Naive thymus-derived CD8-positive, alpha-beta T cell (primary cell): ENCODE measurements at regions not wholly inside any gene's neighbourhood (a gene's known extent, or its start where the extent isn't known, plus 50 kb on each side); places are given as distances from the start of the nearest gene placed in this dataset.

ENCODE experiments used
- ATAC-seq, 2 donors: fragments of 150-1000 bp; cut with Tn5 transposase in 1 of 2; sonication (Bioruptor Pico), chemical (Tn5 transposase) in 1 of 2; 1 replicate in 1 of 2; 2 replicates in 1 of 2; pipeline ENCODE4 v1.10.0; 2021; ENCODE audit warnings: mild to moderate bottlenecking in 2 of 2, moderate library complexity in 2 of 2
- POLR2A ChIA-PET: fragments of 350-600 bp; sonication (Branson Sonifier 250); formaldehyde crosslinking; loops from one replicate; lab custom pipeline; 2021; ENCODE audit warnings: antibody characterized with exemption; lab: Charles Lee
- DNase-seq, 10 donors: peaks; one replicate each; pipeline versions ENCODE4 v3.0.0 to v3.0.0-alpha.2; 2020 to 2022
- H3K27ac Mint-ChIP-seq, 10 donors: one replicate each; pipeline ENCODE4 v1.8.0; 2020 to 2022; ENCODE audit warnings: mild to moderate bottlenecking in 10 of 10, mixed read lengths in 10 of 10, moderate library complexity in 4 of 10, inconsistent platforms in 1 of 10
- H3K27me3 Mint-ChIP-seq, 5 donors: one replicate each; pipeline ENCODE4 v1.8.0; 2021 to 2022; ENCODE audit warnings: mixed read lengths in 5 of 5
- H3K36me3 Mint-ChIP-seq, 3 donors: one replicate each; pipeline ENCODE4 v1.8.0; 2020 to 2022; ENCODE audit warnings: mixed read lengths in 3 of 3, mild to moderate bottlenecking in 2 of 3, inconsistent platforms in 1 of 3
- H3K4me1 Mint-ChIP-seq, 4 donors: one replicate each; pipeline ENCODE4 v1.8.0; 2021 to 2022; ENCODE audit warnings: mixed read lengths in 4 of 4
- H3K4me3 Mint-ChIP-seq, 10 donors: one replicate each; pipeline ENCODE4 v1.8.0; 2020 to 2022; ENCODE audit warnings: mild to moderate bottlenecking in 10 of 10, mixed read lengths in 10 of 10, moderate library complexity in 6 of 10, inconsistent platforms in 1 of 10
- H3K9me3 Mint-ChIP-seq, 9 donors: one replicate each; pipeline ENCODE4 v1.8.0; 2020 to 2022; ENCODE audit warnings: mixed read lengths in 9 of 9, mild to moderate bottlenecking in 3 of 9, inconsistent platforms in 1 of 9, moderate library complexity in 1 of 9

GRCh38 chr7:156080596-156080995 is 268.3 kb upstream of the SHH start:
- Mint-ChIP-seq H3K4me1 (no peaks in the 10 kb centered on the region), H3K4me3 (no peak overlapping the region), H3K9me3 (peaks cover 0 to 2% (median 0%) of the 10 kb centered on the region in 9 donors), H3K27me3 (no peaks in the 10 kb centered on the region), H3K36me3 (no peaks in the 10 kb centered on the region), H3K27ac (no peak overlapping the region)
- DNase-seq (no peak), ATAC-seq (no peak)
- POLR2A ChIA-PET = no interaction called here

DNA sequence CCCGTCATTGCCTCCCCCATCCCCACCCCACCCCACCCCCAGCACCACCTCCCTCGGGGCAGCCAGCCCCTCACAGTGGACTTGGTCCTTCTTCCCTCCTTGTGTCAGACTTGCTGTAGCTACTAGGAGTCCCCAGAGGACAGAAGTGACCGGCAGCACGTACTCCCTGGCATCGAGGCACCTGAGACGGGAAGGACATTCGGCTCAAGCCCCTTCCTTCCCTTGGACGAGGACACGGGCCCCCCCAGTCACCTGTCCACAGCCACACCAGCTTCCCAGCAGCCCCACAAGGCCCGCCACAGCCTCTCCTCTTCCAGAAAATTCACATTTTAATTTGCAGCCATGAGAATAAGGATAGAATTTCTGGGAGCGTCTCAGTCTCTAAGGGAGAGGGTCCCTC is 267.8 kb upstream of the SHH start:
- ATAC-seq (no peak), DNase-seq (no peak)
- Mint-ChIP-seq H3K4me3 (no peak overlapping the region), H3K27ac (no peak overlapping the region), H3K27me3 (peaks cover 0 to 3% (median 0%) of the 10 kb centered on the region in 5 donors), H3K36me3 (no peaks in the 10 kb centered on the region), H3K9me3 (peaks cover 0 to 2% (median 0%) of the 10 kb centered on the region in 9 donors), H3K4me1 (peaks cover 0 to 4% (median 0%) of the 10 kb centered on the region in 4 donors)
- POLR2A ChIA-PET = no interaction called here

- no peak overlapping the region for H3K27ac Mint-ChIP-seq
- H3K4me3 Mint-ChIP-seq = no peak overlapping the region
- DNase-seq (no peak), ATAC-seq (no peak)
- no peaks in the 10 kb centered on the region for H3K9me3 Mint-ChIP-seq
- H3K36me3 Mint-ChIP-seq = no peaks in the 10 kb centered on the region
- POLR2A ChIA-PET = no interaction called here
- H3K27me3 Mint-ChIP-seq = peaks cover 0 to 4% (median 0%) of the 10 kb centered on the region in 5 donors
- H3K4me1 Mint-ChIP-seq = peaks cover 0 to 5% (median 0%) of the 10 kb centered on the region in 4 donors
These were observed 266.9 kb upstream of the SHH start for GRCh38 chr7:156079156-156079555.

DNA sequence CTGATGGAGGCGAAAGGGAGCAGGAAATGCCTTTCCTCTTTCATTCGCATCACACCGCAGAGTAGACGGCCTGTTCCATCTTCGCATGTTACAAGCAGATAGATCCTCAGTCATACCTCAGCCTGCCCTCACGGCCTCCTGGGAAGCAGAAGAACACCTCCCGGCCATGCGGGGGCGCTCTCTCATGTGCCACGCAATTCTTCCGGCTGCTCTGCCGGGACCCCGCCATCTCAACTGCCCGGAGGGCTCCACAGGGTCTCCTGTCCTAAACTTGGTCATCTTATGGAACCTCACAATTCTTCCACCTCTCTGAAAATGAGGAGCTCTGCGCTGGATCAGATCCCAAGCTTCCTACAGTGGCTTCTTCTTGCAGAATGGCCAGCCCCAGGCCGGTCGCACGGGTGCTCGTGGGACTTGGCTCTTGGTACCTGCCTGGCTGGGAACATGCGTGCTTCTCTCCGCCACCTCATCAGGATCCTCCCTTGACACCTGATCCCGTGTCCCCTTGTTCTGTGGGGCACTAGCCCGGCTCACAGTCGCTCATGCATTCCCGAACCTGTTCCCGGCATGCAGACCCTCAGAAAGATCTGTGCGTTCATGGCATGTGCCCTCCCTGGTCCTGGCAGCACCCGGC is 262.8 kb upstream of the SHH start:
- Mint-ChIP-seq H3K36me3 (no peaks in the 10 kb centered on the region), H3K4me1 (peaks cover 0 to 5% (median 1%) of the 10 kb centered on the region in 4 donors), H3K27me3 (peaks cover 0 to 8% (median 0%) of the 10 kb centered on the region in 5 donors), H3K27ac (peak overlapping the region in 1 of 10 donors; percentile 11), H3K9me3 (no peaks in the 10 kb centered on the region), H3K4me3 (no peak overlapping the region)
- DNase-seq (peak in 1 of 10 donors; percentile 48), ATAC-seq (no peak)
- POLR2A ChIA-PET = no interaction called here

- ATAC-seq (no peak), DNase-seq (no peak)
- no peak overlapping the region for H3K4me3 Mint-ChIP-seq
- H3K4me1 Mint-ChIP-seq = peaks cover 0 to 7% (median 2%) of the 10 kb centered on the region in 4 donors
- POLR2A ChIA-PET = no interaction called here
- no peaks in the 10 kb centered on the region for H3K36me3 Mint-ChIP-seq
- H3K27ac Mint-ChIP-seq = no peak overlapping the region
- peaks cover 0 to 8% (median 0%) of the 10 kb centered on the region in 5 donors for H3K27me3 Mint-ChIP-seq
- H3K9me3 Mint-ChIP-seq = no peaks in the 10 kb centered on the region
These were observed 261.8 kb upstream of the SHH start for GRCh38 chr7:156074084-156074483.

GRCh38 chr7:156073366-156074052 is 261.2 kb upstream of the SHH start:
- no peak for ATAC-seq
- no peak overlapping the region for H3K27ac Mint-ChIP-seq
- POLR2A ChIA-PET = no interaction called here
- peaks cover 0 to 8% (median 0%) of the 10 kb centered on the region in 5 donors for H3K27me3 Mint-ChIP-seq
- no peaks in the 10 kb centered on the region for H3K9me3 Mint-ChIP-seq
- H3K4me3 Mint-ChIP-seq = no peak overlapping the region
- DNase-seq = peak in 1 of 10 donors; percentile 19
- H3K4me1 Mint-ChIP-seq = peaks cover 0 to 7% (median 2%) of the 10 kb centered on the region in 4 donors
- no peaks in the 10 kb centered on the region for H3K36me3 Mint-ChIP-seq

DNA sequence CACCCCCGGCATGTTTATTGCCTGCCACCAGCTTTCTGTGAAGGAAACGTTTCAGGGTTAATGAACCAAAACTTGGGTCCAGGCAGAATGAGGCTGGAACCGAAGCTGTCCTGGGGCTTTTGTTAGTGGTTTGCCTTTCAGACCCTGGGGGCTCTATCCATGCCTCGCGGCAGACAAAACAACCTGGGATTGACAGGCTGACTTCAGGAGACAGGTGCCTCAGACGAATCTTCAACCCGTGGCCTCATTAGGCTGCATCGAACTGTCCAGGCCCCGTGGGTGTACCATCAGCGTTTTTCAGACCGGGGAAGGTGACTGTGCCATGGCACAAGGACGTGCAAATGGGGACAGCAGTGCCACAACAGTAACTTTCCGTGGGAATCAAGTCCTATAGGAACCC is 259.3 kb upstream of the SHH start:
- POLR2A ChIA-PET = no interaction called here
- Mint-ChIP-seq H3K4me1 (peaks cover 0 to 9% (median 6%) of the 10 kb centered on the region in 4 donors), H3K36me3 (no peaks in the 10 kb centered on the region), H3K27ac (no peak overlapping the region), H3K27me3 (peaks cover 0 to 16% (median 1%) of the 10 kb centered on the region in 5 donors), H3K9me3 (peaks cover 0 to 6% (median 0%) of the 10 kb centered on the region in 9 donors), H3K4me3 (no peak overlapping the region)
- DNase-seq (peak in 1 of 10 donors; percentile 42), ATAC-seq (no peak)

DNA sequence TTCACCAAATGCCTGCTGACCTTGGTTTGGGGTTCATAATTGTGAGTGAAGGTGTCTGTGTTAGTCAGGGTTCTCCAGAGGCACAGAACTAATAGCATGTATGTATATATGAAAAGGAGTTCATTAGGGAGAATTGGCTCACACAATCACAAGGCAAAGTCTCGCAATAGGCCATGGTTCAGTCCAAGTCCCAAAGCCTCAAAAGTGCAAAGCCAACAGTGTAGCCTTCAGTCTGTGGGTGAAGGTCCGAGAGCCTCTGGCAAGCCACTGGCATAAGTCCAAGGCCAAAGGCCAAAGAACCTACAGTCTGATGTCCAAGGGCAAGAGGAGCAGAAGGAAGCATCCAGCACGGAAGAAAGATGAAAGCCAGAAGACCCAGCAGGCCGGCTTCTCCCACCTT is 257.6 kb upstream of the SHH start:
- Mint-ChIP-seq H3K27me3 (peaks cover 0 to 23% (median 1%) of the 10 kb centered on the region in 5 donors), H3K4me3 (no peak overlapping the region), H3K4me1 (peaks cover 0 to 12% (median 8%) of the 10 kb centered on the region in 4 donors), H3K36me3 (peaks cover 0 to 2% (median 0%) of the 10 kb centered on the region in 3 donors), H3K9me3 (peaks cover 0 to 12% (median 0%) of the 10 kb centered on the region in 9 donors), H3K27ac (no peak overlapping the region)
- POLR2A ChIA-PET = no interaction called here
- ATAC-seq (no peak), DNase-seq (peak in 1 of 10 donors; percentile 22)

GRCh38 chr7:156067156-156067555 is 254.9 kb upstream of the SHH start:
- POLR2A ChIA-PET = no interaction called here
- Mint-ChIP-seq H3K4me3 (peak overlapping the region in 1 of 10 donors; percentile 7), H3K36me3 (peaks cover 0 to 2% (median 0%) of the 10 kb centered on the region in 3 donors), H3K27me3 (peaks cover 0 to 25% (median 1%) of the 10 kb centered on the region in 5 donors), H3K27ac (peak overlapping the region in 1 of 10 donors; percentile 46), H3K4me1 (peaks cover 0 to 12% (median 8%) of the 10 kb centered on the region in 4 donors), H3K9me3 (peaks cover 0 to 12% (median 0%) of the 10 kb centered on the region in 9 donors)
- DNase-seq (peak in 1 of 10 donors; percentile 46), ATAC-seq (no peak)

DNA sequence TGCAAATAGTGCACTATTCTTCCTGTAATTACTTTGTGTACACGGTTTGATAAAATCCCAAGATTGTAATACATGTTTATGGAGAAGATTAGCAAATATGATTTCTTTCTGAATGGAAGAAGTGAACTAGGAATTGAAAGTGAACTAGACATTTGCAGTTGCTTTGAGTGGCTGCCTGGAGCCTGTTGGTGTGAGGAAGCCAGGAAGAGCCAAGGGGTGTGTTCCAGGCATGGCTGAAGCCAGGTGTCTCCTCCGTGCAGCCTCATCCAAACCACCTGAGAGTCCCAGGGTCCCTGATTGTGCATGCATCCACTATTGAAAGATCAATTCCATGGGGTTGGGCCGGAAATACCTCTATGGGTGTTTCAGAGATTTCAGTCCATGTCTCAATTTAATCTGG is 253.1 kb upstream of the SHH start:
- Mint-ChIP-seq H3K36me3 (peaks cover 0 to 2% (median 0%) of the 10 kb centered on the region in 3 donors), H3K4me1 (peaks cover 0 to 15% (median 9%) of the 10 kb centered on the region in 4 donors), H3K27ac (no peak overlapping the region), H3K9me3 (peaks cover 0 to 12% (median 0%) of the 10 kb centered on the region in 9 donors), H3K4me3 (no peak overlapping the region), H3K27me3 (peaks cover 0 to 25% (median 0%) of the 10 kb centered on the region in 5 donors)
- DNase-seq (peak in 1 of 10 donors; percentile 27), ATAC-seq (no peak)
- POLR2A ChIA-PET = no interaction called here

DNA sequence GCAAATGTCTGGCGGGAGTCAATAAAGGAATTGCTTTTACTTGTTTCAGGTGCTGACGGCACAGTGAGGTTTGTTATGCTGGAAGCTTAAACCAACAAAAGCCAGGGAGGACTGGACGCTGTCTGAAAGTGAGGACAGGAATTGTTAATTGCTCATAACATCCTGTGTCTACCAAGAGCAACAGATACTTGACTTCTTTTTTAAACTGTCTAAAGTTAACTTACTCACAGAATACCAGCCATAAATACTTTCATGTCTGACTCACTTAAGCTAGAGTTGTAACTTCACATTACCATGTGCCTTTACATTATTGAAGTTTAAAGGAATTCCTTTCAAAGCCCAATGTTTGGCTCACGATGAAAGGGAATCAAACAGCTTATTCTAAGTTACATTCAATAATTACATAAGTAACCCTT is 252.7 kb upstream of the SHH start:
- ATAC-seq (no peak), DNase-seq (no peak)
- Mint-ChIP-seq H3K4me1 (peaks cover 0 to 15% (median 9%) of the 10 kb centered on the region in 4 donors), H3K27me3 (peaks cover 0 to 25% (median 0%) of the 10 kb centered on the region in 5 donors), H3K9me3 (peaks cover 0 to 12% (median 0%) of the 10 kb centered on the region in 9 donors), H3K27ac (peak overlapping the region in 1 of 10 donors; percentile 29), H3K4me3 (no peak overlapping the region), H3K36me3 (peaks cover 0 to 2% (median 0%) of the 10 kb centered on the region in 3 donors)
- POLR2A ChIA-PET = no interaction called here

DNA sequence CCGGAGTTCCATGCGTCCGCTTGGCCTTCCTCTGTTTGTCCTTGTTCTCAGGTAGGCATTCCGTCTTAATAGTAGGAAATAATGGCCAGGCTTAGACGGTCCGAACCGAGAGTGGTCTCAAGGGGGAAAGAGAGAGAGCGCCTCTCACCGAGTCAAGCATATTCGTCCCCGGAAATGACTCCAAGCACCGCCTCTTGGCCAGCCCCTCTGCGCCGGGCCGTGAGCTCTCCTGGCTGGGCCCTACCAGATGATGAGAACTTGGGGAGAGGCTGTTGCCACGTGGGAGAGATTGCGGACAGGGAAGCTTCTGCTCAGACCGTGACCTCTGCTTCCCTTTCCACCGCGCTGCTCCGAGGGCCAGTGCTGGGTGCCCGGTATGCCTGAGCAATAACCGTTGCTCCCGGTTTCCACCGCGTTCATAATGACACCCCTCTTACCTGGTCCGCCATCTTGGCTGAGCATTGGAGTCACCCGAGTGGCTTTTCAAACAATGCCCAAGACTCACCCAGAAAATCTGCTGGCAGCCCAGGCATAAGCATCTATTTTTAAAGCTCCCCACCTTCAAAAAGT is 251.1 kb upstream of the SHH start:
- Mint-ChIP-seq H3K4me3 (no peak overlapping the region), H3K27me3 (peaks cover 0 to 25% (median 0%) of the 10 kb centered on the region in 5 donors), H3K36me3 (peaks cover 0 to 2% (median 0%) of the 10 kb centered on the region in 3 donors), H3K4me1 (peaks cover 0 to 15% (median 8%) of the 10 kb centered on the region in 4 donors), H3K9me3 (peaks cover 0 to 12% (median 0%) of the 10 kb centered on the region in 9 donors), H3K27ac (no peak overlapping the region)
- ATAC-seq (no peak), DNase-seq (peak in 1 of 10 donors; percentile 26)
- POLR2A ChIA-PET = no interaction called here
